SK-N-SH (cell line): ENCODE measurements at regions not wholly inside any gene's neighbourhood (a gene's known extent, or its start where the extent isn't known, plus 50 kb on each side); places are given as distances from the start of the nearest gene placed in this dataset.

Source experiments
- SMC3 ChIP-seq: IDR thresholded peaks from 2 replicates; pipeline ENCODE4 v1.6.1; 2012; ENCODE audit warnings: low read depth, low read length, improper control_type of control experiment
- TF ChIP-seq, protein P1 (sequence below): fragments of 200-600 bp; sonication (generic); IDR thresholded peaks from 2 replicates; pipeline ENCODE4 v1.6.1; 2017; ENCODE audit warnings: antibody characterized with exemption, mild to moderate bottlenecking, moderate library complexity
- TF ChIP-seq, protein P2 (sequence below): IDR thresholded peaks from 2 replicates; pipeline ENCODE4 v1.6.1; 2012; ENCODE audit warnings: mild to moderate bottlenecking, low read depth, low read length, moderate library complexity

DNA sequence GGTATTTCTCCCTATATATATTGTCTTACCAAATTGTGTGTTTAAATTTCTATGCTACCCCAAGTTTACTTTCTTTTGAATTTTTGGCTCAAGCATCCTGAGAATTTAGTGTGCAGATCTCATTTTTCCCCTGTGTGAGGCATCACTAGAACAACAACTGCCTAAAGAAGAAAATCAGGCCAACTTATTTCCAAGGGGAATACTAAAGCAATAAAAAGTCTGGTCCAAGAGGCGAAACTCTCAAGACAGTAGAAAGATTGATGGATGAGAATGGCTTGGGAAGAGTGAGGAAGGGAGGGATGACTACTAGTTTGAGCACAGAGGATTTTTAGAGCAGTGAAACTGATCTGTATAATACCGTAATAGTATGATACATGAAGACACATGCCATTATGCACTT lies 86.3 kb upstream of the CFAP20DC start:
- TF ChIP-seq, protein P1, sequence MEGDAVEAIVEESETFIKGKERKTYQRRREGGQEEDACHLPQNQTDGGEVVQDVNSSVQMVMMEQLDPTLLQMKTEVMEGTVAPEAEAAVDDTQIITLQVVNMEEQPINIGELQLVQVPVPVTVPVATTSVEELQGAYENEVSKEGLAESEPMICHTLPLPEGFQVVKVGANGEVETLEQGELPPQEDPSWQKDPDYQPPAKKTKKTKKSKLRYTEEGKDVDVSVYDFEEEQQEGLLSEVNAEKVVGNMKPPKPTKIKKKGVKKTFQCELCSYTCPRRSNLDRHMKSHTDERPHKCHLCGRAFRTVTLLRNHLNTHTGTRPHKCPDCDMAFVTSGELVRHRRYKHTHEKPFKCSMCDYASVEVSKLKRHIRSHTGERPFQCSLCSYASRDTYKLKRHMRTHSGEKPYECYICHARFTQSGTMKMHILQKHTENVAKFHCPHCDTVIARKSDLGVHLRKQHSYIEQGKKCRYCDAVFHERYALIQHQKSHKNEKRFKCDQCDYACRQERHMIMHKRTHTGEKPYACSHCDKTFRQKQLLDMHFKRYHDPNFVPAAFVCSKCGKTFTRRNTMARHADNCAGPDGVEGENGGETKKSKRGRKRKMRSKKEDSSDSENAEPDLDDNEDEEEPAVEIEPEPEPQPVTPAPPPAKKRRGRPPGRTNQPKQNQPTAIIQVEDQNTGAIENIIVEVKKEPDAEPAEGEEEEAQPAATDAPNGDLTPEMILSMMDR: no peak
- no peak for TF ChIP-seq SMC3
- TF ChIP-seq, protein P2, sequence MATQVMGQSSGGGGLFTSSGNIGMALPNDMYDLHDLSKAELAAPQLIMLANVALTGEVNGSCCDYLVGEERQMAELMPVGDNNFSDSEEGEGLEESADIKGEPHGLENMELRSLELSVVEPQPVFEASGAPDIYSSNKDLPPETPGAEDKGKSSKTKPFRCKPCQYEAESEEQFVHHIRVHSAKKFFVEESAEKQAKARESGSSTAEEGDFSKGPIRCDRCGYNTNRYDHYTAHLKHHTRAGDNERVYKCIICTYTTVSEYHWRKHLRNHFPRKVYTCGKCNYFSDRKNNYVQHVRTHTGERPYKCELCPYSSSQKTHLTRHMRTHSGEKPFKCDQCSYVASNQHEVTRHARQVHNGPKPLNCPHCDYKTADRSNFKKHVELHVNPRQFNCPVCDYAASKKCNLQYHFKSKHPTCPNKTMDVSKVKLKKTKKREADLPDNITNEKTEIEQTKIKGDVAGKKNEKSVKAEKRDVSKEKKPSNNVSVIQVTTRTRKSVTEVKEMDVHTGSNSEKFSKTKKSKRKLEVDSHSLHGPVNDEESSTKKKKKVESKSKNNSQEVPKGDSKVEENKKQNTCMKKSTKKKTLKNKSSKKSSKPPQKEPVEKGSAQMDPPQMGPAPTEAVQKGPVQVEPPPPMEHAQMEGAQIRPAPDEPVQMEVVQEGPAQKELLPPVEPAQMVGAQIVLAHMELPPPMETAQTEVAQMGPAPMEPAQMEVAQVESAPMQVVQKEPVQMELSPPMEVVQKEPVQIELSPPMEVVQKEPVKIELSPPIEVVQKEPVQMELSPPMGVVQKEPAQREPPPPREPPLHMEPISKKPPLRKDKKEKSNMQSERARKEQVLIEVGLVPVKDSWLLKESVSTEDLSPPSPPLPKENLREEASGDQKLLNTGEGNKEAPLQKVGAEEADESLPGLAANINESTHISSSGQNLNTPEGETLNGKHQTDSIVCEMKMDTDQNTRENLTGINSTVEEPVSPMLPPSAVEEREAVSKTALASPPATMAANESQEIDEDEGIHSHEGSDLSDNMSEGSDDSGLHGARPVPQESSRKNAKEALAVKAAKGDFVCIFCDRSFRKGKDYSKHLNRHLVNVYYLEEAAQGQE: no peak
